SK-N-SH (cell line): ENCODE measurements at regions not wholly inside any gene's neighbourhood (a gene's known extent, or its start where the extent isn't known, plus 50 kb on each side); places are given as distances from the start of the nearest gene placed in this dataset.

Experiments
- CHD2 ChIP-seq: fragments of 150-350 bp; IDR thresholded peaks from 2 replicates; pipeline ENCODE4 v1.6.1; 2018; ENCODE audit warnings: low read length; ENCODE audit not compliant: partially characterized antibody
- CTCF ChIP-seq: fragments of 200-600 bp; sonication (generic); IDR thresholded peaks from 2 replicates; pipeline ENCODE4 v1.6.1; 2017; ENCODE audit warnings: antibody characterized with exemption, mild to moderate bottlenecking, moderate library complexity
- EZH2phosphoT487 ChIP-seq: fragments of 200-600 bp; sonication (generic); IDR thresholded peaks from 2 replicates; pipeline ENCODE4 v1.6.1; 2017; ENCODE audit warnings: low read depth, mixed run types, mild to moderate bottlenecking, antibody characterized with exemption, moderate library complexity, borderline replicate concordance
- FOXM1 ChIP-seq: IDR thresholded peaks from 2 replicates; pipeline ENCODE4 v1.4.0; 2012; ENCODE audit warnings: low read depth, mild to moderate bottlenecking
- JUND ChIP-seq: IDR thresholded peaks from 2 replicates; pipeline ENCODE4 v1.4.0; 2012
- NRF1 ChIP-seq: IDR thresholded peaks from 2 replicates; pipeline ENCODE4 v1.6.1; 2012; ENCODE audit warnings: low read depth, mild to moderate bottlenecking, low read length
- POLR2AphosphoS5 ChIP-seq: IDR thresholded peaks from 2 replicates; pipeline ENCODE4 v1.6.1; 2012; ENCODE audit warnings: low read depth, low read length
- RFX5 ChIP-seq: IDR thresholded peaks from 2 replicates; pipeline ENCODE4 v1.6.1; 2012; ENCODE audit warnings: mild to moderate bottlenecking, improper control_type of control experiment, low read length
- TEAD4 ChIP-seq: IDR thresholded peaks from 2 replicates; pipeline ENCODE4 v1.4.0; 2012; ENCODE audit warnings: mild to moderate bottlenecking, borderline replicate concordance; ENCODE audit not compliant: insufficient read depth
- TF ChIP-seq, protein P1 (sequence below): IDR thresholded peaks from 2 replicates; pipeline ENCODE4 v1.4.0; 2012; ENCODE audit warnings: low read depth
- TF ChIP-seq, protein P2 (sequence below): IDR thresholded peaks from 2 replicates; pipeline ENCODE4 v1.6.1; 2012; ENCODE audit warnings: mild to moderate bottlenecking, low read depth, low read length, moderate library complexity

DNA sequence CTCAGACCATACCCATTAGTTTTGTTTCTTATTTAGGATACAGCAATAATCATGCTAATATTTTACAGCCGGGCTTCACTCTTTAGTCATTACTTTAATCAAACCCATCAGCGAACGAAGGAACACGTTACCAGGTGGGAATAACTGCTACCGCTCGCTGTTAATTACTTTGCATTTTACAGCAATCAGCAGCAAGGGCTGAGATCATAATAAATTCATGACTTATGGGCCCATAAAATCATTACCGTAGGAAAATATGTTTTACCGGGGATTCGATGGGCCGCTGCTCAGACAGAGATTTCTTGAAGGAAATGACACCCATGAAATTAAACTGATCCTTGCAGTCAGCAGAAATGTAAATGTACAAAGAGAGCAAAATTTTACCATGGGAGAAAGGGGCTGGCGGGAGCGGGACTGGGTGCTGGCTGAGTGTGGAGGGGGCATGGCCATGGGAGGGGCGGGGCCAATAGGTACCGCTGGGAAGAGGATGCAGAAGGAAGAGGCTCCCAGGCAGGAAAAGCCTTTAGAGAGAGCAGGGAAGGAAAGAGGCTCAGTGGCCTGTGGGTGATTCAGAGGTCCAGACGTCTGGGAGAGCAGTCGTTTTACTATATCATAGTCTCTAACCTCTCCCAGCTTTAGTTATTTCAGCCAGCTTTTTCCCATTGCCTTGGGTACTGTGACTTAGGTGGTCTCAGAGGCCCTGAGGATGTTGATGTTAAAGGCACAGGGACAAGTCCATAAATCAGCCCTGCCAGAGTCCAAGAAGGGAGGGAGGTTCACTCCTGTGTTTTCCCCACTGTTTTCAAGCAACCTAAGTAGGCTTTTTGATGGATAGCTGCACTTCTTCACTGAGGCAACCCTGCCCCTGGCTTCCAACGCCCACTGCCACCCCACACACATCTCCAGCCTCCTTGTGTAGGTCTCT, 258.9 kb downstream of the SEC16B start:
- TF ChIP-seq CTCF (no peak), CHD2 (no peak), FOXM1 (no peak), POLR2AphosphoS5 (no peak), NRF1 (no peak), TEAD4 (no peak), RFX5 (no peak), JUND (no peak), EZH2phosphoT487 (no peak)
- TF ChIP-seq, protein P1, sequence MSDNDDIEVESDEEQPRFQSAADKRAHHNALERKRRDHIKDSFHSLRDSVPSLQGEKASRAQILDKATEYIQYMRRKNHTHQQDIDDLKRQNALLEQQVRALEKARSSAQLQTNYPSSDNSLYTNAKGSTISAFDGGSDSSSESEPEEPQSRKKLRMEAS, result no peak
- TF ChIP-seq, protein P2, sequence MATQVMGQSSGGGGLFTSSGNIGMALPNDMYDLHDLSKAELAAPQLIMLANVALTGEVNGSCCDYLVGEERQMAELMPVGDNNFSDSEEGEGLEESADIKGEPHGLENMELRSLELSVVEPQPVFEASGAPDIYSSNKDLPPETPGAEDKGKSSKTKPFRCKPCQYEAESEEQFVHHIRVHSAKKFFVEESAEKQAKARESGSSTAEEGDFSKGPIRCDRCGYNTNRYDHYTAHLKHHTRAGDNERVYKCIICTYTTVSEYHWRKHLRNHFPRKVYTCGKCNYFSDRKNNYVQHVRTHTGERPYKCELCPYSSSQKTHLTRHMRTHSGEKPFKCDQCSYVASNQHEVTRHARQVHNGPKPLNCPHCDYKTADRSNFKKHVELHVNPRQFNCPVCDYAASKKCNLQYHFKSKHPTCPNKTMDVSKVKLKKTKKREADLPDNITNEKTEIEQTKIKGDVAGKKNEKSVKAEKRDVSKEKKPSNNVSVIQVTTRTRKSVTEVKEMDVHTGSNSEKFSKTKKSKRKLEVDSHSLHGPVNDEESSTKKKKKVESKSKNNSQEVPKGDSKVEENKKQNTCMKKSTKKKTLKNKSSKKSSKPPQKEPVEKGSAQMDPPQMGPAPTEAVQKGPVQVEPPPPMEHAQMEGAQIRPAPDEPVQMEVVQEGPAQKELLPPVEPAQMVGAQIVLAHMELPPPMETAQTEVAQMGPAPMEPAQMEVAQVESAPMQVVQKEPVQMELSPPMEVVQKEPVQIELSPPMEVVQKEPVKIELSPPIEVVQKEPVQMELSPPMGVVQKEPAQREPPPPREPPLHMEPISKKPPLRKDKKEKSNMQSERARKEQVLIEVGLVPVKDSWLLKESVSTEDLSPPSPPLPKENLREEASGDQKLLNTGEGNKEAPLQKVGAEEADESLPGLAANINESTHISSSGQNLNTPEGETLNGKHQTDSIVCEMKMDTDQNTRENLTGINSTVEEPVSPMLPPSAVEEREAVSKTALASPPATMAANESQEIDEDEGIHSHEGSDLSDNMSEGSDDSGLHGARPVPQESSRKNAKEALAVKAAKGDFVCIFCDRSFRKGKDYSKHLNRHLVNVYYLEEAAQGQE, result no peak
